RKO (cell line): ENCODE measurements at regions not wholly inside any gene's neighbourhood (a gene's known extent, or its start where the extent isn't known, plus 50 kb on each side); places are given as distances from the start of the nearest gene placed in this dataset.
A peak's percentile ranks its signal among the peaks of the same experiment; 100 is the strongest.

ENCODE experiments used
- DNase-seq: peaks from one replicate; pipeline ENCODE4 v3.0.0-alpha.2; 2016; ENCODE audit warnings: low spot score

DNA sequence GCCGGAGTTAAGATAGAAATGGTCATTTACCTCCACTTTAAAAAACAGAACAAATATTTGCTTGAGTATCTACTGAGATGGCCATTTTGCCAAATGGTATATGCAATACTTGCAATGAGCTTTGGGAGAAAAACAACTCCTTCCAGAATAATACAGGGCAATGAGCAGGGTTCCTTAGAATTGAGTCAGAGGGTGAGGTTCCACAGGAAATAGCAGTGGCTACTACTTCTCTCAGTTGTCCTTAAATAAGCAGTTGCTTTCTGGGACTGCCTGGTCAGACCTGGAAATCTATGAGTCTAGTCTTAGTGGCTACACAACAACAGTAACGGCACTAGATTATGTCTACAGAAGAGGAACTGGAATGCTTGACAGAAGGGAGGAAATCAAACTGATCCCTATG is 80.9 kb upstream of the CCDC85A start:
- no peak for DNase-seq

GRCh38 chr2:56104962-56105361 is 78.8 kb upstream of the CCDC85A start:
- no peak for DNase-seq

- DNase-seq: no peak
These were observed 76.1 kb upstream of the CCDC85A start for GRCh38 chr2:56107502-56108220.

DNA sequence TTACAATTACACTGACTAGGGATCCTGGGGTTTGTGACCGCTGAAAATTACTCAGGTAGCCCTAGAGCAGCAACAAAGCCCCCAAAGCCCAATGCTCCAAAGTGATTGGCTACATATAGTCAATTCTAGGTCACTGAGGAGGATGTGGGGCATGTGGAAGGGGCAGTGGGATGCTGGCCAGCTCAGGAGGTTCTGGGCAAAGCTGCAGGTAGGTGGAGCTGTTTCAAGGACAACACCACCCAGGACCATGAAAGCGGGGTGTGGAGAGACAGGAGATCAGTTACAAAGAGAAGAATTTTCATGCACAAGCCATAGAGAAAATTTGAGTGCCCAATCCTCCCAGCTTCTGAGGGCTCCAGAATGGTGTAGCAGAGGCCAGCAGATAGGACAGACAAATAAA is 75.0 kb upstream of the CCDC85A start:
- no peak for DNase-seq

DNA sequence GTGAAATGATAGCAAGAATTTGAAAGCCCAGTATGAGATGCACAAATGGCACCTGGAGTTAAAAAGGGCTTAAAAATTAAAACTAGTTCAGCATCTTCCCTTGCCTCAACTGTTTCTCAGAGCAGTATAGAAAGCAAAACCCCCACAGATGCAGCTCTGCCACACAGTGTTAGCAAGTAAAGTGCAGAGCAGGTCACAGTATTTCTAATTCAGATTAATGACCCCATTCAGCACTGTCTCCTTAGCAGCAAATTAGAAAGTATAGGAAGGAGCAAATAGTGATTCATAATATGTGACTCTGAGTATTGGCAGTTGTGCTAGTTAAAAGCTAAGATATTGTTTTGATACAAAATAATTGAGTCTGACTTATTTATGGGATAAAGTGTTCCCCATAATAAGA is 73.8 kb upstream of the CCDC85A start:
- DNase-seq: no peak

- DNase-seq: no peak
These were observed 70.3 kb upstream of the CCDC85A start for GRCh38 chr2:56113382-56113975.

DNA sequence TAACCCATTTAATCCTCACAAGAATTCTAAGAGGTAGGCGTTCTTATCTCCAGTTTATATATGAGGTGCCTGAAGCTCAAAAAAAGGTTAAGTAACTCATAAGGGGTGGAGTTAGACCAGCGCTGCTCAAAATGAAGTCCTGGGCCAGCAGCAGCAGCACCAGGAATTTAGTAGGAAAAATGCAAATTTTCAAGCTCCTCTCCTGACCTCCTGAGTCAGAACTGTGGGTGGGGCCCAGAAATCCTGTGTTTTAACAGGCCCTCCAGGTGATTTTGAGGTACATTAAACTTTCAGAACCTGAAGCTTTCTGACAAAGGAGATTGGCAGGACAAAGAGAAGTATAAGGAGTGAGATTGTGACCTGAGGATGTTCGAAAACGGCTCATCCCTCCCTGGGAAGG is 66.0 kb upstream of the CCDC85A start:
- DNase-seq: no peak

DNA sequence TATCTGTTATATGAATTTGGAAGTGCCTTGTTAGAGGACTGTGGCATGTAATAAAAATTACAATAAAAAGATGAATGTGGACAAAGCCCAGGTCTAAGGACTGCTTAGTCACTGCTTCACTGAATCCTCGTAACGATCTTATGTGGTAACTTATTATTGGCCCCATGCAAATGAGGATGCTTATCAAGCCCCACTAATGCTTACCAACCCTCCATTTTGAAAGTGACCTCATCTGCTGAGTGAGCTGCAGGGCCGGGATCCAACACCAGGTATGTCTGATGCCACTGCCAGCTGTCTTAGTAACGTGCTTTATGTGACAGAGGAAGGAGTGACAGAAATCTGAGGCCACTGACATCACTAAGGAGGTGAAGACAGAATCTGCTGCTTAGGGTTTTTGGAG is 65.3 kb upstream of the CCDC85A start:
- no peak for DNase-seq

GRCh38 chr2:56121995-56122394 is 61.8 kb upstream of the CCDC85A start:
- no peak for DNase-seq

DNA sequence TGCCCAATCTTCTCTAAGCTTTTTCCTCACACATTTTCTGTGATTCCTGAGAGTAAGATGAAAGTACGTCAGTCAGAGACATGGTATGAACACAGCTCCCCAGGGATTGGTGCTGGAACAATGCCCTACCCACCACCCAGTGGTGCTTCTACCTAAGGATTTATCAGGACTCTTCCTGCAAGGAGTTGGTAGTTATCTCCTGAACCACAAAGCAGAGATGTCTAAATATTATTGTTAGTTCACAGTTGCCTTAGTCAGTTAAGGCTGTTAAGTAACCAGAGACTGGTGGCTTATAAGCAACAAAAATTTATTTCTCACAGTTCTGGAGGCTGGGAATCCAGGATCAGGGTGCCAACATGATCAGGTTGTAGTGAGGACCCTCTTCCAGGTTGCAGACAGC is 60.3 kb upstream of the CCDC85A start:
- DNase-seq: no peak

DNA sequence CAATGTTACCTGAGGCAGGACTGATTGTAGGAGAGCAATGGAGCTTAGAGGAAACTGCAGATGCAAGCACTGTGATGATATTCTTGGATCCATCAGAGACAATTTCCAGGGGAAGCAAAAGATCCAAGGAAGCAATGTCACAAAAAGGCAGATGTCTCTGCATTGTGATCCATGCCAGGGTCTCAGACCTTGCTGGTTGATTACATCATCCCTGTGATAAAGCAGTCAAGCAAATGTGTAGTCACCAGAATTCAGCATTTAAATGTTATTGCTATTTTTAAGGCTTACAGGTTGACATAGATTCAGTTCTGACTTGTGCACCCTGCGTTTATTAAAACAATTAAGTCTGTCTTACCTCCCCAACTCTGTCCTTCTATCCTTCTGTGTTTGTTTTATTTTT is 56.8 kb upstream of the CCDC85A start:
- DNase-seq: no peak

- no peak for DNase-seq
These were observed 56.2 kb upstream of the CCDC85A start for GRCh38 chr2:56127463-56128152.

GRCh38 chr2:56128235-56128634 is 55.6 kb upstream of the CCDC85A start:
- DNase-seq: no peak

GRCh38 chr2:56130463-56131070 is 53.2 kb upstream of the CCDC85A start:
- DNase-seq: peak; percentile 45

GRCh38 chr2:56132138-56132537 is 51.7 kb upstream of the CCDC85A start:
- peak; percentile 64 for DNase-seq

- DNase-seq: no peak
These were observed 50.3 kb upstream of the CCDC85A start for GRCh38 chr2:56133441-56133840.

DNA sequence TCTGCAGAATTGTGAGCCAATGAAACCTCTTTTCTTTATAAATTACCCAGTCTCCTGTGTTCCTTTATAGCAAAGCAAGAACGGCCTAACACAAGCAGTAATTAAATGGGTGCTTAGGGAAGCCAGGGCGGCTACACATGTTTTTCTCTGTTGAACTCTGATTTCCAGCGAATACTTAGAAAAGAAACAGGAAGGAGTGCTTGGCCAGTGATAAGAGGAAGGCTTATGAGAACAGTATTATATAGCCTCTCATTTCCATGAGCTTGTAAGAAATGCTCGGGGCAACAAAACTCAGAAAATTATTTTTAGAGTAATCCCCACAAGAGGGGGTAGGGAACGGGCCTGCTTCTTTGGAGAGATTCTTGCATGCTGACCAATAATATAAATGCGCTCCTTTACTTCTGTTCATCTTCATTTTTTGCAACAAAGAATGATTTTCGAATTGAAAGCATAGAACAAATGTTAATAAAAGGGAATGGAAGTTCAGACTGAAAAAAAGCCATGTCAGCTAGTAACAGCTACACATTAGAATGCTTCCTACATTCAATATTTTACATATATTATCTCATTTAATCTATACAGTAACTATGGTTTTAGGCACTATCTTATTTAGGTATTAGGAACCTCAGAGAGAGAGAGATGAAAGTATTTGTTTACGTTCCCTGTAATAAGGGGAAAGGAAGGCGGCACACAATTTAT is 49.7 kb upstream of the CCDC85A start:
- no peak for DNase-seq
